Keratinocyte (primary cell): ENCODE measurements at regions not wholly inside any gene's neighbourhood (a gene's known extent, or its start where the extent isn't known, plus 50 kb on each side); places are given as distances from the start of the nearest gene placed in this dataset.

Source experiments
- DNase-seq: peaks from one replicate; pipeline ENCODE4 v3.0.0-alpha.2; 2011; ENCODE audit warnings: low read depth, missing footprints, low spot score
- FAIRE-seq: peaks from 2 replicates; lab custom pipeline; 2011; peaks lifted over from hg19 to GRCh38; lab: Jason Lieb, UNC
- H2AFZ ChIP-seq: 2 replicates; pipeline ENCODE4 v1.6.0; 2012; ENCODE audit warnings: low read length, control low read depth, inconsistent platforms; ENCODE audit not compliant: control insufficient read depth
- H3K27ac ChIP-seq: 2 replicates; pipeline ENCODE4 v1.5.1; 2011; ENCODE audit warnings: low read length; ENCODE audit not compliant: control insufficient read depth, insufficient read depth
- H3K27me3 ChIP-seq: 3 replicates; pipeline ENCODE4 v1.6.0; 2011; ENCODE audit warnings: low read length; ENCODE audit not compliant: control insufficient read depth, insufficient read depth; ENCODE audit errors: extremely low read depth
- H3K36me3 ChIP-seq, 2 experiments: 2 replicates in 1 of 2; 3 replicates in 1 of 2; pipeline ENCODE4 v1.5.1; 2011; ENCODE audit warnings: low read length in 2 of 2, mild to moderate bottlenecking in 1 of 2; ENCODE audit not compliant: control insufficient read depth in 2 of 2, insufficient read depth in 2 of 2; ENCODE audit errors: extremely low read depth in 1 of 2
- H3K4me1 ChIP-seq: 3 replicates; pipeline ENCODE4 v1.5.1; 2011; ENCODE audit warnings: low read length; ENCODE audit not compliant: control insufficient read depth, insufficient read depth; ENCODE audit errors: extremely low read depth
- H3K4me2 ChIP-seq: 3 replicates; pipeline ENCODE4 v1.6.0; 2011; ENCODE audit warnings: low read depth, low read length; ENCODE audit not compliant: control insufficient read depth, insufficient read depth; ENCODE audit errors: extremely low read depth
- H3K4me3 ChIP-seq, 3 experiments: fragments of 200-600 bp in 1 of 3; sonication (generic) in 1 of 3; 2 replicates in 2 of 3; 3 replicates in 1 of 3; pipeline ENCODE4 v1.5.1; 2011 to 2016; ENCODE audit warnings: low read length in 3 of 3, mild to moderate bottlenecking in 3 of 3, control low read depth in 2 of 3, inconsistent platforms in 1 of 3, low read depth in 1 of 3, mixed read lengths in 1 of 3, mixed run types in 1 of 3, moderate library complexity in 1 of 3; ENCODE audit not compliant: control insufficient read depth in 2 of 3, insufficient read depth in 2 of 3; ENCODE audit errors: extremely low read depth in 1 of 3
- H3K79me2 ChIP-seq: 2 replicates; pipeline ENCODE4 v1.6.0; 2012; ENCODE audit warnings: low read length; ENCODE audit not compliant: control insufficient read depth, insufficient read depth
- H3K9ac ChIP-seq: 3 replicates; pipeline ENCODE4 v1.6.0; 2011; ENCODE audit warnings: low read length; ENCODE audit not compliant: control insufficient read depth, insufficient read depth; ENCODE audit errors: extremely low read depth
- H3K9me1 ChIP-seq: 3 replicates; pipeline ENCODE4 v1.6.0; 2011; ENCODE audit warnings: low read length; ENCODE audit not compliant: control insufficient read depth, insufficient read depth; ENCODE audit errors: extremely low read depth
- H3K9me3 ChIP-seq: 2 replicates; pipeline ENCODE4 v1.5.1; 2012; ENCODE audit warnings: low read depth, low read length; ENCODE audit not compliant: control insufficient read depth
- H4K20me1 ChIP-seq: 3 replicates; pipeline ENCODE4 v1.6.0; 2011; ENCODE audit warnings: low read length; ENCODE audit not compliant: control insufficient read depth, insufficient read depth; ENCODE audit errors: extremely low read depth
- EZH2 ChIP-seq: IDR thresholded peaks from one replicate; pipeline ENCODE4 v1.6.1; 2012; ENCODE audit warnings: inconsistent platforms, mild to moderate bottlenecking, low read length, moderate library complexity
- dilution Hi-C: fragments of 300-500 bp; cut with MboI; formaldehyde crosslinking; loops from one replicate; pipeline ENCODE4 v1.7.0; 2020; ENCODE audit warnings: low sequenced_read_pairs; ENCODE audit not compliant: extremely low pct_ligation_motif_present
- TF ChIP-seq, protein P1 (sequence below), 3 experiments: IDR thresholded peaks in 1 of 3; conservative IDR thresholded peaks in 1 of 3; optimal IDR thresholded peaks in 1 of 3; 2 replicates in 2 of 3; 3 replicates in 1 of 3; pipeline versions ENCODE3 to v1.5.1; 2011; ENCODE audit warnings: low read length in 3 of 3, mild to moderate bottlenecking in 3 of 3, moderate library complexity in 2 of 3, control low read depth in 1 of 3, inconsistent platforms in 1 of 3; ENCODE audit not compliant: insufficient read depth in 2 of 3; ENCODE audit errors: extremely low read depth in 1 of 3

DNA sequence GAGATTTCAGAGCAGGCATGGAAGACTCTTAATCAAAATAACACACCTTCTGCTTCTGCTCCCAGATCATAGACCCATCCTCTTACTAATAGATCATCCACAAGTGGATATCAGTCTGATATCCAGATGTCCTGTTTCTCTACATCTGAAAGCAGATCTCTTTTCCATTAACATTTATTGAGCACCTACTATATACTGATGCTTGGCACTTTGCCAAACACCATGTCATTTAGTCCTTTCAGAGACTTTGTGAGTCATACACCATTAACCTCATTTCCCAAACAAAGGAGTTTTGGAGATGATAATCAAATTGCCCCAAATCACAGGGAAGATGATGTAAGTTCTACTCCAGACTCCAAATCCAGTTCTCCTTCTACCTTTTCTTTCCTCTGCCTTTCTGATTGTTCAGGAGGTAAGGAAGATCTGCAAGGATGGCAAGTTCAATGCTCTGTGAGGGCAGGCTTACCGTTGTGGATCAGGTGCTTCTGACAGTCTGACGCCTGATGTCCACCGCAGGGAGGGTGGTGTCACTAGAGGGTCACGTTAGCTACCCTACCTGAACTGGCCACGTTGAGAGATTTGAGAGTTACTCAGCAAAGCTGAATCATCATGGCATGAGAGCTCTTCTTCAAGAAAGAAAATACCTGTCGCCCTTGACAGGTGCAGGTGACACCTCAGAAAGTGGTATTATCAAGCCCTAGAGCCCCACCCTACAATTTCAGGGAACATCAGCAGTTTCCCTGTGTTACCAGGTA, 269.6 kb upstream of the ZMIZ1 start:
- DNase-seq (no peak), FAIRE-seq (no peak)
- Histone ChIP-seq H3K4me2 (no peak overlapping the region), H3K9me3 (no peaks in the 10 kb centered on the region), H3K4me1 (no peaks in the 10 kb centered on the region), H2AFZ (no peak overlapping the region), H3K27ac (no peak overlapping the region), H4K20me1 (no peaks in the 10 kb centered on the region), H3K27me3 (peaks cover 28% of the 10 kb centered on the region), H3K9me1 (no peaks in the 10 kb centered on the region), H3K9ac (no peak overlapping the region), H3K4me3 (no peak overlapping the region), H3K79me2 (no peaks in the 10 kb centered on the region), H3K36me3 (no peaks in the 10 kb centered on the region)
- dilution Hi-C loops: no loop called here
- TF ChIP-seq EZH2: no peak
- TF ChIP-seq, protein P1, sequence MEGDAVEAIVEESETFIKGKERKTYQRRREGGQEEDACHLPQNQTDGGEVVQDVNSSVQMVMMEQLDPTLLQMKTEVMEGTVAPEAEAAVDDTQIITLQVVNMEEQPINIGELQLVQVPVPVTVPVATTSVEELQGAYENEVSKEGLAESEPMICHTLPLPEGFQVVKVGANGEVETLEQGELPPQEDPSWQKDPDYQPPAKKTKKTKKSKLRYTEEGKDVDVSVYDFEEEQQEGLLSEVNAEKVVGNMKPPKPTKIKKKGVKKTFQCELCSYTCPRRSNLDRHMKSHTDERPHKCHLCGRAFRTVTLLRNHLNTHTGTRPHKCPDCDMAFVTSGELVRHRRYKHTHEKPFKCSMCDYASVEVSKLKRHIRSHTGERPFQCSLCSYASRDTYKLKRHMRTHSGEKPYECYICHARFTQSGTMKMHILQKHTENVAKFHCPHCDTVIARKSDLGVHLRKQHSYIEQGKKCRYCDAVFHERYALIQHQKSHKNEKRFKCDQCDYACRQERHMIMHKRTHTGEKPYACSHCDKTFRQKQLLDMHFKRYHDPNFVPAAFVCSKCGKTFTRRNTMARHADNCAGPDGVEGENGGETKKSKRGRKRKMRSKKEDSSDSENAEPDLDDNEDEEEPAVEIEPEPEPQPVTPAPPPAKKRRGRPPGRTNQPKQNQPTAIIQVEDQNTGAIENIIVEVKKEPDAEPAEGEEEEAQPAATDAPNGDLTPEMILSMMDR (optimal IDR thresholded peaks at IDR 0.05 in 1 of 3, IDR thresholded peaks at IDR 0.05 in 1 of 3, conservative IDR thresholded peaks at IDR 0.05 in 1 of 3; ENCODE audit: extremely low read depth in 1 of 3, insufficient read depth in 2 of 3, low read length in 3 of 3): no peak

DNA sequence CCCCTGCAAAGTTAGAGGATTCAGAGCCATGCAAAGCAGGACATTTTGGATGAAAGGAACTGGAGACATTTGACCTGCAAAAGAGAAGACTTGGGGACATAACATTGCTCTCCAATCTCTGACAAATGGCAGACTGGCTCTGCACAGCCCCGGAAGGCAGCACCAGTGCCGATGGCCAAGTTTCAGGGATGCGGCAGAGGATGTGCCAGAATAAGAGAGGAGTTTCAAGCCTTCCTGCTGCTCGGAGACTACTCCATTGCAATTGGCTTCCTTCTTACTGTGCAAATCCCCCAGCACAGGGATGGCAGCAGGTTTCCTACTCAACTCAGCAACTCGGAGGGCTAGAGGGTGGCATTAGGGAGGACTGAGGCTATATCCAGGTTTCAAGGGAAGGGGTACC, 268.8 kb upstream of the ZMIZ1 start:
- Histone ChIP-seq H3K27me3 (peaks cover 33% of the 10 kb centered on the region), H3K9ac (no peak overlapping the region), H3K36me3 (no peaks in the 10 kb centered on the region), H3K9me3 (no peaks in the 10 kb centered on the region), H3K27ac (no peak overlapping the region), H3K4me1 (no peaks in the 10 kb centered on the region), H2AFZ (no peak overlapping the region), H3K9me1 (no peaks in the 10 kb centered on the region), H4K20me1 (no peaks in the 10 kb centered on the region), H3K4me3 (no peak overlapping the region), H3K4me2 (no peak overlapping the region), H3K79me2 (no peaks in the 10 kb centered on the region)
- no peak for DNase-seq
- FAIRE-seq: no peak
- no peak for TF ChIP-seq EZH2
- TF ChIP-seq, protein P1 (optimal IDR thresholded peaks at IDR 0.05 in 1 of 3, IDR thresholded peaks at IDR 0.05 in 1 of 3, conservative IDR thresholded peaks at IDR 0.05 in 1 of 3; ENCODE audit: extremely low read depth in 1 of 3, insufficient read depth in 2 of 3, low read length in 3 of 3): no peak
- dilution Hi-C loops: no loop called here
